ENCODE measurements at regions not wholly inside any gene's neighbourhood (a gene's known extent, or its start where the extent isn't known, plus 50 kb on each side); places are given as distances from the start of the nearest gene placed in this dataset.
"Not testable (repeated sequence)": the region's sequence is repeated elsewhere in the genome, so short reads cannot be mapped to it uniquely, and the experiment has no call there.

GRCh38 chr13:86909318-86909717, 761.9 kb upstream of the SLITRK5 start:
- no peak overlapping the region for H3K4me3 ChIP-seq (ENCODE audit: low read depth, low read length)
- TF ChIP-seq CTCF (IDR thresholded peaks at IDR 0.05; ENCODE audit: insufficient read depth, low read depth, low read length): no peak
- no peak for DNase-seq (ENCODE audit: low read depth)

- TF ChIP-seq CTCF (IDR thresholded peaks at IDR 0.05; ENCODE audit: insufficient read depth, low read depth, low read length): no peak
- no peak for DNase-seq (ENCODE audit: low read depth)
- no peak overlapping the region for H3K4me3 ChIP-seq (ENCODE audit: low read depth, low read length)
These were observed 756.4 kb upstream of the SLITRK5 start for GRCh38 chr13:86914757-86915156.

GRCh38 chr13:86917438-86917837, 753.7 kb upstream of the SLITRK5 start:
- not testable (repeated sequence) for DNase-seq (ENCODE audit: low read depth); H3K4me3 ChIP-seq (ENCODE audit: low read depth, low read length)

GRCh38 chr13:86918682-86919081, 752.5 kb upstream of the SLITRK5 start:
- no peak for DNase-seq (ENCODE audit: low read depth)
- no peak overlapping the region for H3K4me3 ChIP-seq (ENCODE audit: low read depth, low read length)
- TF ChIP-seq CTCF (IDR thresholded peaks at IDR 0.05; ENCODE audit: insufficient read depth, low read depth, low read length): no peak

- no peak for DNase-seq (ENCODE audit: low read depth)
- no peak for TF ChIP-seq CTCF (IDR thresholded peaks at IDR 0.05; ENCODE audit: insufficient read depth, low read depth, low read length)
- no peak overlapping the region for H3K4me3 ChIP-seq (ENCODE audit: low read depth, low read length)
These were observed 750.2 kb upstream of the SLITRK5 start for GRCh38 chr13:86920961-86921360.

GRCh38 chr13:86922936-86923335, 748.2 kb upstream of the SLITRK5 start:
- H3K4me3 ChIP-seq (ENCODE audit: low read depth, low read length): no peak overlapping the region
- TF ChIP-seq CTCF (IDR thresholded peaks at IDR 0.05; ENCODE audit: insufficient read depth, low read depth, low read length): no peak
- no peak for DNase-seq (ENCODE audit: low read depth)

- H3K4me3 ChIP-seq (ENCODE audit: low read depth, low read length); DNase-seq (ENCODE audit: low read depth): not testable (repeated sequence)
These were observed 744.3 kb upstream of the SLITRK5 start for GRCh38 chr13:86926916-86927315.

- no peak for TF ChIP-seq CTCF (IDR thresholded peaks at IDR 0.05; ENCODE audit: insufficient read depth, low read depth, low read length)
- no peak overlapping the region for H3K4me3 ChIP-seq (ENCODE audit: low read depth, low read length)
- peak; percentile 38 for DNase-seq (ENCODE audit: low read depth)
These were observed 738.3 kb upstream of the SLITRK5 start for GRCh38 chr13:86932776-86933334.
